NB4 (cell line): ENCODE measurements at regions not wholly inside any gene's neighbourhood (a gene's known extent, or its start where the extent isn't known, plus 50 kb on each side); places are given as distances from the start of the nearest gene placed in this dataset.

Experiments used
- DNase-seq: peaks from one replicate; pipeline ENCODE4 v3.0.0; 2010; ENCODE audit warnings: low read depth
- H3K4me3 ChIP-seq: one replicate; pipeline ENCODE4 v1.5.1; 2011; ENCODE audit warnings: mild to moderate bottlenecking, low read depth, low read length, moderate library complexity
- MYC ChIP-seq: IDR thresholded peaks from 2 replicates; pipeline ENCODE4 v1.6.1; 2011; ENCODE audit warnings: low read depth, low read length
- POLR2A ChIP-seq: IDR thresholded peaks from 2 replicates; pipeline ENCODE4 v1.6.1; 2011; ENCODE audit warnings: mild to moderate bottlenecking; ENCODE audit not compliant: insufficient read length; ENCODE audit errors: extremely low read depth
- TF ChIP-seq, protein P1 (sequence below): IDR thresholded peaks from one replicate; pipeline ENCODE4 v1.5.1; 2012; ENCODE audit warnings: low read depth, low read length
- TF ChIP-seq, protein P2 (sequence below): IDR thresholded peaks from 2 replicates; pipeline ENCODE4 v1.6.1; 2011; ENCODE audit warnings: low read depth, low read length

GRCh38 chr15:95503640-95504225, 826.8 kb upstream of the NR2F2 start:
- no peak overlapping the region for H3K4me3 ChIP-seq
- TF ChIP-seq, protein P1, sequence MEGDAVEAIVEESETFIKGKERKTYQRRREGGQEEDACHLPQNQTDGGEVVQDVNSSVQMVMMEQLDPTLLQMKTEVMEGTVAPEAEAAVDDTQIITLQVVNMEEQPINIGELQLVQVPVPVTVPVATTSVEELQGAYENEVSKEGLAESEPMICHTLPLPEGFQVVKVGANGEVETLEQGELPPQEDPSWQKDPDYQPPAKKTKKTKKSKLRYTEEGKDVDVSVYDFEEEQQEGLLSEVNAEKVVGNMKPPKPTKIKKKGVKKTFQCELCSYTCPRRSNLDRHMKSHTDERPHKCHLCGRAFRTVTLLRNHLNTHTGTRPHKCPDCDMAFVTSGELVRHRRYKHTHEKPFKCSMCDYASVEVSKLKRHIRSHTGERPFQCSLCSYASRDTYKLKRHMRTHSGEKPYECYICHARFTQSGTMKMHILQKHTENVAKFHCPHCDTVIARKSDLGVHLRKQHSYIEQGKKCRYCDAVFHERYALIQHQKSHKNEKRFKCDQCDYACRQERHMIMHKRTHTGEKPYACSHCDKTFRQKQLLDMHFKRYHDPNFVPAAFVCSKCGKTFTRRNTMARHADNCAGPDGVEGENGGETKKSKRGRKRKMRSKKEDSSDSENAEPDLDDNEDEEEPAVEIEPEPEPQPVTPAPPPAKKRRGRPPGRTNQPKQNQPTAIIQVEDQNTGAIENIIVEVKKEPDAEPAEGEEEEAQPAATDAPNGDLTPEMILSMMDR, result no peak
- TF ChIP-seq, protein P2, sequence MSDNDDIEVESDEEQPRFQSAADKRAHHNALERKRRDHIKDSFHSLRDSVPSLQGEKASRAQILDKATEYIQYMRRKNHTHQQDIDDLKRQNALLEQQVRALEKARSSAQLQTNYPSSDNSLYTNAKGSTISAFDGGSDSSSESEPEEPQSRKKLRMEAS, result no peak
- no peak for TF ChIP-seq POLR2A
- no peak for TF ChIP-seq MYC
- DNase-seq, result no peak

GRCh38 chr15:95511671-95512070, 818.8 kb upstream of the NR2F2 start:
- no peak overlapping the region for H3K4me3 ChIP-seq
- TF ChIP-seq, protein P2, result no peak
- TF ChIP-seq POLR2A (no peak), MYC (no peak)
- TF ChIP-seq, protein P1, result no peak
- DNase-seq, result no peak

- DNase-seq, result no peak
- H3K4me3 ChIP-seq, result no peak overlapping the region
- TF ChIP-seq MYC (no peak), POLR2A (no peak)
- TF ChIP-seq, protein P1, result no peak
- TF ChIP-seq, protein P2, result no peak
These were observed 817.6 kb upstream of the NR2F2 start for GRCh38 chr15:95512906-95513305.

DNA sequence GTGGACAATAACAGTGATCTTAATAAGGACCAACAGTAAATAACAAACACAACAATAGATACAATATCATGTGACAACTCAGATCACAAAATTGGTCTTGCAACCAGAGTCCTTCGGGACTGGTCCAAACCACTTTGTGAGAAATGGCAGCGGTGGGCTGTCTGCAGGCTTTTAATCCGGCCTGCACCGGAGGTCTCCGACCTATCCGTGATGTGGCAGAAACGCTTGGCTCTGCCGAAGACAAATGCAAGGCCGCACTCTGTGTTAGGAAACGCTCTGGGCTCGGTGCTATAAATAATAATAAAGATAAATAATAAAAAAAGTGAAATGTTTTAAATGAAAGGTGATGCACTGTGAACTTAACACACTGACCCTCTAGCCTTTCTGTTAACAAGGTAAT, 810.6 kb upstream of the NR2F2 start:
- DNase-seq, result no peak
- TF ChIP-seq, protein P2, result no peak
- TF ChIP-seq, protein P1, result no peak
- TF ChIP-seq POLR2A (no peak), MYC (no peak)
- H3K4me3 ChIP-seq, result no peak overlapping the region

GRCh38 chr15:95520511-95520910, 810.0 kb upstream of the NR2F2 start:
- no peak overlapping the region for H3K4me3 ChIP-seq
- peak; percentile 72 for DNase-seq
- TF ChIP-seq MYC (peak; percentile 84), POLR2A (no peak)
- TF ChIP-seq, protein P1, result no peak
- TF ChIP-seq, protein P2, result peak; percentile 79
